Heart left ventricle (tissue), 16 donors: ENCODE measurements at regions not wholly inside any gene's neighbourhood (a gene's known extent, or its start where the extent isn't known, plus 50 kb on each side); places are given as distances from the start of the nearest gene placed in this dataset.

Source experiments
- ATAC-seq, 4 donors: fragments of 200-7000 bp; cut with Tn5 transposase; one replicate each; pipeline ENCODE4 v1.9.1; 2020 to 2022; ENCODE audit warnings: moderate library complexity in 4 of 4, mild to moderate bottlenecking in 3 of 4, moderate number of reproducible peaks in 1 of 4
- DNase-seq, 5 donors: peaks; one replicate each; pipeline ENCODE4 v3.0.0-alpha.2; 2020
- H3K27ac ChIP-seq, 12 donors: fragments of 200-600 bp; sonication (generic) in 4 of 12; one replicate each; pipeline versions ENCODE4 v1.5.0 to v1.8.0; 2016 to 2022; ENCODE audit warnings: mild to moderate bottlenecking in 2 of 12
- H3K27me3 ChIP-seq, 9 donors: fragments of 200-600 bp; sonication (generic) in 2 of 9; one replicate each; pipeline versions ENCODE4 v1.5.1 to v1.8.0; 2016 to 2022; ENCODE audit warnings: mild to moderate bottlenecking in 3 of 9
- H3K36me3 ChIP-seq, 9 donors: fragments of 200-600 bp; sonication (generic) in 2 of 9; one replicate each; pipeline versions ENCODE4 v1.5.0 to v1.8.0; 2018 to 2022; ENCODE audit warnings: mild to moderate bottlenecking in 2 of 9
- H3K4me1 ChIP-seq, 12 donors: fragments of 200-600 bp; sonication (generic) in 4 of 12; one replicate each; pipeline versions ENCODE4 v1.5.0 to v1.8.0; 2016 to 2022; ENCODE audit warnings: mild to moderate bottlenecking in 3 of 12
- H3K4me3 ChIP-seq, 12 donors: fragments of 200-600 bp; sonication (generic) in 4 of 12; one replicate each; pipeline versions ENCODE4 v1.5.0 to v1.8.0; 2017 to 2022; ENCODE audit warnings: mild to moderate bottlenecking in 9 of 12, moderate library complexity in 4 of 12
- H3K9me3 ChIP-seq, 12 donors: fragments of 200-600 bp; sonication (generic) in 4 of 12; one replicate each; pipeline versions ENCODE4 v1.5.0 to v1.8.0; 2016 to 2022; ENCODE audit warnings: mild to moderate bottlenecking in 1 of 12
- CTCF ChIP-seq, 12 donors: fragments of 200-600 bp; sonication (generic) in 4 of 12; IDR thresholded peaks; one replicate each; pipeline versions ENCODE4 v1.5.0 to v1.8.0; 2018 to 2022; ENCODE audit warnings: antibody characterized with exemption in 12 of 12, mild to moderate bottlenecking in 5 of 12
- POLR2A ChIP-seq, 2 donors: fragments of 450-650 bp; IDR thresholded peaks; one replicate each; pipeline ENCODE4 v1.6.1; 2017; ENCODE audit warnings: antibody characterized with exemption in 2 of 2, mild to moderate bottlenecking in 2 of 2, moderate library complexity in 2 of 2
- WGBS, 4 donors: extraction: QIAGEN DNeasy Blood & Tissue Kit in 2 of 4; methylation state at CpG; one replicate each; pipeline versions ENCODE4 v1.1.5 to v1.1.7; 2013 to 2018; 5-methylcytosine and 5-hydroxymethylcytosine counted together
- intact Hi-C, 10 donors: fragments of 100-400 bp; cut with DNase I; formaldehyde crosslinking; loops; one replicate each; pipeline versions ENCODE4 v1.11.1 to v1.14.2; 2022
- donor health status: ischemic (EF 13 %, LVEDD 7.1; RV severe dilation, severe dysfunction).
- donor health status: healthy with polysubstance abuse.
- donor health status: DM: no; HTN: yes; CAD: no.
- donor health status: DM: no; HTN: no; CAD: no.
- donor health status: ischemic (EF 25% LVEDD 6.9; RV normal size, moderate dysfunction).
- donor health status: ischemic (EF 25% LVEDD 5.7; RV mildly dilated, moderate dysfunction).
- donor health status: healthy.
- donor health status: DM: yes; HTN: yes; CAD: no.
- donor health status: ischemic (EF 35%, LVEDD 5.7; RV mildly dilated, moderate dysfunction).
- donor health status: nonischemic (EF 11% LVEDD 7.7; RV severe dilation, severe dysfunction).
- donor health status: DM: yes; HTN: yes; CAD: no.
- donor health status: PGD.
- donor health status: ischemic (EF 29% LVEDD 5.4; RV normal size, mild dysfunction).
- donor health status: nonischemic (EF 23%, LVEDD 6.1; RV moderate dilation, normal function).

GRCh38 chr11:128058580-128059208 lies 528.7 kb downstream of the ETS1 start:
- Histone ChIP-seq H3K36me3 (no peaks in the 10 kb centered on the region), H3K27me3 (no peaks in the 10 kb centered on the region), H3K9me3 (peaks cover 0 to 3% (median 0%) of the 10 kb centered on the region in 12 donors), H3K4me1 (peaks cover 0 to 12% (median 0%) of the 10 kb centered on the region in 12 donors), H3K4me3 (no peak overlapping the region), H3K27ac (no peak overlapping the region)
- TF ChIP-seq POLR2A (IDR thresholded peaks at IDR 0.05) = no peak
- TF ChIP-seq CTCF (IDR thresholded peaks at IDR 0.05) = no peak
- WGBS, 4 donors = 87 to 92% (median 87%) methylated on average over 5 of the region's 5 CpGs
- no peak for DNase-seq
- ATAC-seq = no peak
- intact Hi-C loops = loop anchor here in 1 of 10 donors (10.0 kb wide), 1 partner anchor 806 kb away; the partner anchor contains the start of gene KCNJ1

- H3K4me1 ChIP-seq = peaks cover 0 to 20% (median 0%) of the 10 kb centered on the region in 12 donors
- no peak for TF ChIP-seq POLR2A (IDR thresholded peaks at IDR 0.05)
- TF ChIP-seq CTCF (IDR thresholded peaks at IDR 0.05) = no peak
- no peak for DNase-seq
- no peak overlapping the region for H3K27ac ChIP-seq
- H3K9me3 ChIP-seq = no peaks in the 10 kb centered on the region
- WGBS, 4 donors = 71 to 84% (median 82%) methylated on average over 6 of the region's 6 CpGs
- H3K4me3 ChIP-seq = no peak overlapping the region
- intact Hi-C loops = loop anchor here in 1 of 10 donors (10.0 kb wide), 1 partner anchor 807 kb away; the partner anchor contains the start of gene KCNJ1
- no peaks in the 10 kb centered on the region for H3K27me3 ChIP-seq
- ATAC-seq = no peak
- no peaks in the 10 kb centered on the region for H3K36me3 ChIP-seq
Measured at GRCh38 chr11:128057786-128058395, 529.5 kb downstream of the ETS1 start.

- TF ChIP-seq POLR2A (IDR thresholded peaks at IDR 0.05) (no peak), CTCF (IDR thresholded peaks at IDR 0.05) (no peak)
- H3K4me3 ChIP-seq = no peak overlapping the region
- H3K9me3 ChIP-seq = no peaks in the 10 kb centered on the region
- H3K36me3 ChIP-seq = no peaks in the 10 kb centered on the region
- DNase-seq (no peak), ATAC-seq (no peak)
- peaks cover 0 to 37% (median 0%) of the 10 kb centered on the region in 12 donors for H3K4me1 ChIP-seq
- no peaks in the 10 kb centered on the region for H3K27me3 ChIP-seq
- no peak overlapping the region for H3K27ac ChIP-seq
- intact Hi-C loops = loop anchor here in 1 of 10 donors (10.0 kb wide), 1 partner anchor 809 kb away; the partner anchor contains the start of gene KCNJ1
- WGBS, 4 donors = 80 to 84% (median 81%) methylated on average over 3 of the region's 3 CpGs
Measured at GRCh38 chr11:128055576-128056217, 531.7 kb downstream of the ETS1 start.
